Neuron (in vitro differentiated cells): ENCODE measurements at regions not wholly inside any gene's neighbourhood (a gene's known extent, or its start where the extent isn't known, plus 50 kb on each side); places are given as distances from the start of the nearest gene placed in this dataset.

Source experiments
- H2AFZ ChIP-seq: one replicate; pipeline ENCODE4 v1.6.1; 2013; ENCODE audit warnings: low read depth, mild to moderate bottlenecking, inconsistent platforms, low read length, moderate library complexity
- H3K27me3 ChIP-seq: one replicate; pipeline ENCODE4 v1.6.1; 2013; ENCODE audit warnings: low read length; ENCODE audit not compliant: insufficient read depth
- H3K36me3 ChIP-seq: one replicate; pipeline ENCODE4 v1.6.1; 2013; ENCODE audit warnings: low read length; ENCODE audit not compliant: insufficient read depth
- H3K4me1 ChIP-seq: one replicate; pipeline ENCODE4 v1.6.1; 2013; ENCODE audit warnings: low read length; ENCODE audit not compliant: insufficient read depth
- H3K4me3 ChIP-seq: 2 replicates; pipeline ENCODE4 v1.5.1; 2013; ENCODE audit warnings: mild to moderate bottlenecking, low read length, moderate library complexity
- H3K9me3 ChIP-seq: one replicate; pipeline ENCODE4 v1.6.1; 2013; ENCODE audit warnings: low read length

- H3K4me3 ChIP-seq: no peak overlapping the region
- H2AFZ ChIP-seq: no peak overlapping the region
- no peaks in the 10 kb centered on the region for H3K9me3 ChIP-seq
- H3K4me1 ChIP-seq: peaks cover 27% of the 10 kb centered on the region
- H3K36me3 ChIP-seq: no peaks in the 10 kb centered on the region
- no peaks in the 10 kb centered on the region for H3K27me3 ChIP-seq
Observed at GRCh38 chr9:129324808-129325502, 146.9 kb upstream of the IER5L start.

GRCh38 chr9:129323999-129324553 is 146.0 kb upstream of the IER5L start:
- Histone ChIP-seq H3K27me3 (no peaks in the 10 kb centered on the region), H2AFZ (no peak overlapping the region), H3K9me3 (no peaks in the 10 kb centered on the region), H3K4me3 (no peak overlapping the region), H3K36me3 (no peaks in the 10 kb centered on the region), H3K4me1 (peaks cover 27% of the 10 kb centered on the region)

DNA sequence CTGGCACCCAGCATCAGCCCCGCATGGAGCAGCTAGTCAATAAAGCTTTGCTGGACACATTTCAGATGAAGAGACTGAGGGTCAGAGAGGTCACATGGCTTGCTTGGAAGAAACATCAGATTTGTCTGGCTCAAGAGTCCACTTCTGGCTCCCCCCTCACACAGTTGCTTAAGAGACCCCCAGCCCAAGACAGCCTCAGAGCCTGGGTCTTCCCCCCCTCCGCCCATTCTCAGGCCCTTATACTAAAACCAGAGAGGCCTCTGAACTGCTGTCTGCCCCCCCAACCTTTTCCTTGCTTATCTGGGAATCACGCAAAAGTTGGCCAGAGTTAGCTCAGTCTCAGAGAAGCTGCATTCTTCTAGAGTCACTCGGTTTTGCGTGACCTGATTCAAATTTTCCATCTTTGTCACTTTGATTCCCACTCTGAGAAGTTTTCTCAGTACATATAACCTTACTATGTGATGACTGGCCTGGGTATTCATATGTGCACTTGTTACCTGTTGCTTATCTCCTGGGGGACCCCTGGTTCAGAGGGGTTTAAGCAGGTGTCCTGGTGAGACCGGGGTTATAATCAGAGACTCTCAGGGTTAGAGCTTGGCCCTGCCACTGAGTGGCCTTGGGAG is 145.4 kb upstream of the IER5L start:
- Histone ChIP-seq H3K36me3 (no peaks in the 10 kb centered on the region), H2AFZ (no peak overlapping the region), H3K4me3 (no peak overlapping the region), H3K9me3 (no peaks in the 10 kb centered on the region), H3K4me1 (peaks cover 27% of the 10 kb centered on the region), H3K27me3 (no peaks in the 10 kb centered on the region)

GRCh38 chr9:129322641-129323375 is 144.7 kb upstream of the IER5L start:
- Histone ChIP-seq H3K36me3 (no peaks in the 10 kb centered on the region), H3K4me1 (peaks cover 29% of the 10 kb centered on the region), H2AFZ (no peak overlapping the region), H3K9me3 (no peaks in the 10 kb centered on the region), H3K4me3 (no peak overlapping the region), H3K27me3 (no peaks in the 10 kb centered on the region)

DNA sequence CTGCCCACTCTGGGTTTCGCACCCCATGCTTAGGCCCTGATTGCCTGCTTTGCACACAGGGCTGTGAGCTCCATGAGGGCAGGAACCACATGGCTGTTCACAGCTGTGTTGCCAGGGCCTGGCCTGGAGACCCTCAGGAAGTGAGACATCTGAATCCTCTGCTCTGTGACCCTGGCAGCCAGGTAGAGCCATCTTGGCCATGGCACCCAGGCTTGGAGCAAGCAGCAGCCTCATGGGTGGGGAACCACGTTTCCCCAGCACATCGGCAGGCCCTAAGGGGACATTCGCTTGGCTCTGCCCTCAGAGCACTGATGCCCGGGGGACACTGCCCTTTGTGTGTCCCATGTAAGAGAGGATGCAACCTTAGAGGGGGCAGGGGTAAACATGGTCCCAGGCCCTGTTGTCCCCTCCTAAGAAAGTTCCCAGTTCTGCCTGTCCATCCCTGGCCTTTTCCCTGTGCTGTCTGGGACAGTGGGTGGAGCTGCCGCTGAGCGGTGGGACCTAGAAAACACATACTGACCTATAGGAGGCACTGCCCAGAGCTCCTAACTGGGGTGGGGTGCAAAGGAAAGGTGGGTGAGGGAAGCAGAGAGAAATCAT is 144.1 kb upstream of the IER5L start:
- no peaks in the 10 kb centered on the region for H3K9me3 ChIP-seq
- H3K4me1 ChIP-seq: peaks cover 31% of the 10 kb centered on the region
- H2AFZ ChIP-seq: no peak overlapping the region
- H3K4me3 ChIP-seq: no peak overlapping the region
- no peaks in the 10 kb centered on the region for H3K36me3 ChIP-seq
- H3K27me3 ChIP-seq: no peaks in the 10 kb centered on the region

GRCh38 chr9:129321286-129322021 is 143.4 kb upstream of the IER5L start:
- Histone ChIP-seq H3K36me3 (no peaks in the 10 kb centered on the region), H3K4me1 (peaks cover 31% of the 10 kb centered on the region)

DNA sequence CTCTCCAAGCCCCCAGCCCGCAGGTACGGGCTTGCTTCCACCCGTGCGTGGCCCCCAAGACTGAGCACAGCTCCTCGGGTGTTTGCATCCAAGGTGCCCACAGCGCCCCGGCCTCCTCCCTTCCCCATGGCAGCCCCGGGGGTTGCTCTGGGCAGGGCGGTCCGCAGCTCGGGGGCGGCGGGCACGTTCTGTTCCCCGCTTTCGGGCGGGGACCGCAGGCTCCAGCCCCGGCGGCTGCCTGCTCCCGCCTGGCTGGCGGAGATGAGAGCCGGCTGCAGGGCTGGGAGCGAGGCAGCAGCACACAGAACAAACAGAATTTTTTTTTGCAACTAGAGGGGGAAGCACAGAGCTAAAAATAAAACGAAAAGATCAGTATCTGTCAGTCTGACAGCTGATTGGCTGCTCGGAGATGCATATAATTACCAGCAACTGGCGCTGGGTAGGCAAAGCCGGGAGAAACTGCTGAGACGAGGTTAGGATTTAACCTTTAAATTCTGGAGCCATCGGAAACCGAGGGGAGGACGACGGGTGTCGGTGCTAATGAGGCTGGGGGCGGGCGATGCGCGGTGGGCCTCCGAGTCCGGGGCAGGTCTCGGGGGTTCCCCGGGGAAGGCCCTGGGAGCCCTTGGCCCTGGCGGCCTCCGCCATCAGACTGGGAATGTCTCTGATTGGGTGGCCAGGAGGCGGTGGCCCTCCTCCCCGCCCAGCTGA is 142.7 kb upstream of the IER5L start:
- peak overlapping the region; percentile 13 for H3K4me3 ChIP-seq
- peak overlapping the region; percentile 42 for H2AFZ ChIP-seq
- no peaks in the 10 kb centered on the region for H3K27me3 ChIP-seq
- no peaks in the 10 kb centered on the region for H3K9me3 ChIP-seq
- H3K4me1 ChIP-seq: peaks cover 31% of the 10 kb centered on the region
- H3K36me3 ChIP-seq: no peaks in the 10 kb centered on the region

More at GRCh38 chr9:129321286-129322021, 143.4 kb upstream of the IER5L start:
- Histone ChIP-seq H2AFZ (peak overlapping the region; percentile 42), H3K27me3 (no peaks in the 10 kb centered on the region), H3K4me3 (peak overlapping the region; percentile 13), H3K9me3 (no peaks in the 10 kb centered on the region)

- Histone ChIP-seq H3K9me3 (no peaks in the 10 kb centered on the region), H3K4me3 (no peak overlapping the region), H3K36me3 (no peaks in the 10 kb centered on the region), H3K4me1 (peaks cover 31% of the 10 kb centered on the region), H3K27me3 (no peaks in the 10 kb centered on the region), H2AFZ (peak overlapping the region; percentile 42)
Observed at GRCh38 chr9:129319938-129320481, 141.9 kb upstream of the IER5L start.

GRCh38 chr9:129319076-129319937 is 141.2 kb upstream of the IER5L start:
- no peak overlapping the region for H3K4me3 ChIP-seq
- H3K4me1 ChIP-seq: peaks cover 31% of the 10 kb centered on the region
- no peaks in the 10 kb centered on the region for H3K36me3 ChIP-seq
- H3K27me3 ChIP-seq: no peaks in the 10 kb centered on the region
- no peak overlapping the region for H2AFZ ChIP-seq
- H3K9me3 ChIP-seq: no peaks in the 10 kb centered on the region

DNA sequence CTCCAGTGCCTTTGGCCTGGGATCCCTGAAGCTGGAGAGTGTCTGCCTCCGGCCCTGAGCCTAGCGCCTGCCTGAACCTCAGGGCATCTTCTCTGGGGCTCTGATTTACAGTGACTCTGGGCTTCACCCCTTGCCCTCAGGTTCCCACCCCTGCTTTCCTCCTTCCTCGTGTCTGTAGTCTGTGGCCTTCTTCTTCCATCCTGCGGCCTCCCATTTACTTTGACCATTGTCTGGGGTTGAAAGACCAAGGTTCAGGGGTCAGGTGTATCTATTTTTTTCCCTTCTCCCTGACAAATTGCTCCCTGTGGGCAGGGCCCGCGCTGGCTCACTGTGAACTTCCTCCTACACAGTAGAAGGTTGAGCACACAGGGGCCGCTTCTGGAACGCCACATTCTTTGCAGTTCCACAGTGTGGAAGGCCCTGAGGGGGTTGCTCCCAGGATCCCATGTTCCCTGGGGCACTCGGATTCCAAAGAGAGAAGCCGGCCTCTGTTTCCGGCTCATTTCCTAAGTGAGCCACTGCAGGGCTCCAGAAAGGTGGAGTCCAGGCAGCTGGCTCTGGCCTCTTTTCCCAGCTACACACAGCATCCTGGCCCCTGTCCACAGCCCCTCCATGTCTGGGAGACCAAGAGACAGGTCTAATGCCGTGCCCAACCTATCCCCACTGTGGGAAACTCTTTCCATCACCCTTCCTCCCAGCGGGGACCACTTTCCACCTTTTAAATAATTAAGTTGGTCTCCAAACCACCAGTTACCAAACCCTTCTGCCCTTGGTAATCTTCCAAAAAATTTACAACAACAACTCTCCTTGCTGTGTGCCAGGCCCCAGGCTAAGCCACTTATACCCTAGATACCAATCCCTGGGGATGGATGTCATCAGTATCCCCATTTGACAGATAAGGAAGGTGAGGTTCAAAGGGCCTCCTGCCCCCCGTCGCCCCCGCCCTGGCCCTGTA is 140.3 kb upstream of the IER5L start:
- no peaks in the 10 kb centered on the region for H3K27me3 ChIP-seq
- H3K36me3 ChIP-seq: no peaks in the 10 kb centered on the region
- H3K4me3 ChIP-seq: no peak overlapping the region
- no peaks in the 10 kb centered on the region for H3K9me3 ChIP-seq
- peaks cover 23% of the 10 kb centered on the region for H3K4me1 ChIP-seq
- no peak overlapping the region for H2AFZ ChIP-seq
